Ureter (tissue), 1 donor: ENCODE measurements at regions not wholly inside any gene's neighbourhood (a gene's known extent, or its start where the extent isn't known, plus 50 kb on each side); places are given as distances from the start of the nearest gene placed in this dataset.

ENCODE experiments used
- DNase-seq: peaks from one replicate; pipeline ENCODE4 v3.0.0-alpha.2; 2020; ENCODE audit warnings: low spot score
- donor health status: DM: yes; HTN: yes; CAD: no.

DNA sequence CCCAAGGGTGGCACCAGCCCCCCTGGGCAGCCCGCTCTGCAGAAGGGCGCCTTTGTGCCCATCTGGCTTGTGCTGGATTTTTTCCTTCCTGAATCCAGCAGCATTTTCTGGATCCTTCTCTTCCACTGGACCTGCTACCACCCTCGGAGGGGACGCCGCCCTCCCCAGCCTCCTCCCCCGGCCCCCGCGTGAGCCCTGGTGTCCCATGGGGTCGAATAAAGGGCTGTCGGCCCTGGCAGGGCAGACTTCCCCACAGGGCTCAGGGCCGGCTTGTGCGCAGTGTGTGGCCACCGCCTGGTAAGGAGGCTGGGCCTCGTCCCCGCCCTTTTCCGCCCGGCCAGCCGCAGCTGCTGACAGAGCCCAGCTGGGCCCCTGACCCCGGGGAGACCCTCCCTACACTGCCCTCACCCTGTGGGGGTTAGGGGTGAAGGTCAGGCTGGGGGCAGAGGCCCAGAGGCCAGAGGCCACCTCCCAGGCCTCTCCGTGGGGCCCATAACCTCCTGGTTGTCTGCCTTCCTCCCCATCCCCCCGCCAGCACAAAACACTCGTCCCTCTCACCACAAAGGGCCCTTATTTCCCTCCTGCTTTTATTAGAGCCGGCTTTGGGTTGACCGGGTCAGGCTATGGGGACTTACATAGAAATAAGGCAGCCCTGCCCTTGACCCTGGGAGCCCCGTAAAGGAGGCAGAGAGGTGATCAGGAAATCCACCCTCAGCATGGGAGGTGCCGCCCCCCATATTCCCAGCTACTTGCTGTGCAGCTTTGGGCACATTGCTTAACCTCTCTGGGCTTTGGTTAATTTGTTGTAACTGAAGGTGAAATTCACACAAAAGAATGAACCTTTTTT is 179.3 kb upstream of the CIBAR2 start:
- no peak for DNase-seq

DNA sequence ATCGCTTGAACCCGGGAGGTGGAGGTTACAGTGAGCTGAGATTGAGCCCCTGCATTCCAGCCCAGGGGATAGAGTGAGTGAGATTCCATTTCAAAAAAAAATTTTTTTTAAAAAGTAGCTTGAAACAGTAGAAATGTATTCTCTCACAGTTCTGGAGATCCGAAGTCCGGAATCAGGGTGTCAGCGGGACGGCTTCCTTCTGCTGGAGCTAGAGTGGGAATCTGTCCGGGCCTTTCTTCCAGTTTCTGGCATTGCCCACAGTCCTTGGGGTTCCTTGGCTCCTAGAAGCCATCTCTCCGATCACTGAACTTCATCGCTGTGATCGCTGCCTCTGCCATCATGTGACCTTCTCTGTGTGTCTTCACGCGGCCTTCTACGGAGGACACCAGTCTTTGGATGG is 181.2 kb upstream of the CIBAR2 start:
- DNase-seq = no peak

DNA sequence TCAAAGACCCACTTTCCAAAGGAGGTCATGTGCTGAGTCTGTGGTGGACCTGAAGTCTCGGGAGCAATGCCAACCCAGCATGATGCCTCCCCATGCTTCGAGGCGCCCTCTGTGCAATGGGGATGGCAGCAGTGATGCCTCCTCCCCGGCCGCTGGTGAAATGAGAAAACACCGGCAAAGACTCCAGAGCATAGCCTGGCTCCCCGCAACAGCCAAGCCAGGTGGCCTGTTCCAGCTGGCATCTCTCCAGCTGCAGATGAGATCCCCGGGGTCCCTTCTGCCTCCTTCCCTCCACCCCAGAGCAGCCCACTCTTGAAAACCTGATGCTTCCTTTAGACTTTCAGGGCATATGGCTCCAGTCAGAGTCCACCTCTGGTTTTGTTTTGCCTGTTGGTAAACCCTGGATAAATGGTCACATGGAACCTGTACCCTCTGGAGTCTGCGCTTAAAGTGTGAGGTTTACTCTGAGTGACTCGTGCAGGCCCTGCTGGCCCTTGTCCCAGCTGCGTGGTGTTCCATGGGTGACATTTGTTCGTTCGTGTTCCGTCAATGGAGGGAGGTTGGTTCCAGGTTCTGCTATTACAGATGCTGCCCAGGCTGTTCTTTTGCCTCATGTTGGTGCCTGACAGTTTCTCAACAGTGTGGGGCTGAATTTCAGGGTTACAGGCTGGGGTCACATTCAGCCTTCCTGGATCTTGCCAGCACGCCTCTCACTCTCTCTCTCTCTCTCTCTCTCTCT is 181.8 kb upstream of the CIBAR2 start:
- DNase-seq = no peak

DNA sequence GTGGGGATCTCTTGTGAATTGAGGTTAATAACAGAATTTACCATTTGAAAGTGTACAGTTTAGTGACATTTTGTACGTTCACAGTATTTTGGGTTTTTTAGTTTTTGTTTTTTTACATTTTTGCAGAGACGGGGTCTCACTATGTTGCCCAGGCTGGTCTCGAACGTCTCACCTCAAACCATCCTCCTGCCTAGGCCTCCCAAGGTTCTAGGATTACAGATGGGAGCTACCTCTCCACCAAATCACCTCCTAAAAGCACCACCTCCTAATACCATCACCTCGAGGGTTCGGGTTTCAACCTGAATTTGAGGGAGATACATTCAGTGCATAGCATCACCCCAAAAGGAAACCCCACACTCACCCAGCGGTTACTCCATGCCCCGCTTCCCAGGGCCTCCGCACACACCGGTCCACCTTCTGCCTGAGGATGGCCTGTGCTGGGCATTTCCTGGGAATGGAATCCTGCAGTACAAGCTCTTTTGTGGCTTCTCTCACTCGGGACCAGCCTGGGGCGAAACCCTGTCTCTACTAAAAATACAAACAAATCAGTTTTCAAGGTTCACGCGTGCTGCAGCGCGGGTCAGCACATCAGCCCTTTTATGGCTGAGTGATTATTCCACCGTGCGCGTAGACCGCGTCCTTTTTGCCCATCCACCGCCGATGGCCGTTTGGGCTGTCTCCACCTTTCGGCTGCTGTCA is 182.7 kb upstream of the CIBAR2 start:
- DNase-seq = no peak

DNA sequence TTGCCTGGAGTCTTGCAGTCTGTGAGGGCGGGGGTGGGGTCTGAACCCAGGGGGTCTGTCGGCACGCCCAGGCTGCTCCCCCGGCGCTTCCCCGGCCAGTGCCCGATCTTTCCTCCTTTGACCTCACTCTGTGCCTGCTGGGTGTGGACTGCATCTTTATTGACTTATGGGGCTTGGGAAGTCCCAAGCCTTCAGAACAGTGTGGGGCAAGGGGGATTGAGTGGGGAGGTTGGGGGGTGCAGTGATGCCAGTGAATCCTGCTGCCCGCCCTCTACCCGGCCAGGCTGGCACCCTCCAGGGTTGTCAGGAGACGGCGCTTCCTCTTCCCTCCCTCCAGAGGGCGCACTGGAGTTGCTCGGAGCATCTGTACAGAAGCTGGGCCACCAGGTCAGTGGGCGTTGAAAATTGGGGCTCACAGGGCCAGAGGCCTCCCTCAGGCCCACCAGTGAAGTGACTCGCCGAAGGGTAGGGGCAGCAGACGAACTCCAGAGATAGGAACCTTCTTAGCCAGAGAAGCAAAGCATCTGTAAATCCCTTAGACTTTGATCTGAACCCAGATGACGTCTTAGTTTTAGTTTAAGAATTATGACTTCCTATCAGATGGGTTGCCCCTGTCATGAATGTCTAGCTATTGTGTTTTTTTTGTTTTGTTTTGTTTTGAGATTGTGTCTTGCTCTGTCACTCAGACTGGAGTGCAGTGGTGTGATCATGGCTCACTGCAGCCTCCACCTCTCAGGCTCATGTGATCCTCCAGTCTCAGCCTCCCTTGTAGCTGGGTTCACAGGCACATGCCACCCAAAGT is 184.8 kb upstream of the CIBAR2 start:
- DNase-seq = no peak

DNA sequence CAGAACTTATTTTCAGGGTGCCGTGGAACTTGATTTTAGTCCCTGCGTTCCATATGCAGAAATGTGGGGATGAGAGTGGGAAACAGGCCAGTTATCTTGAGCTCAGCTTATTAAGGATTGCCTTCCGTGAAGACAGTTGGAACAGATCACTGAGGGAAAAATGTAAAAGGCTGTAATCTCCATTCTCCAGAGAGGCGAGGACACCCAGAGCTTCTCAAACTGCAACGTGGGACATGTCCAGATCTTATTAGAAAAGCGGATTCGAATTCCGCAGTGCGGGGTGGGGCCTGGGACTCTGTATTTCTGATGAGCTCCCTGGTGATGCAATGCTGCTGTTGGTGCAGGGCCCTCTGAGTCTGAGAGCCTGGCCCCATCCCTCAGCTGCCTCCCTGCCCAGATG is 185.6 kb upstream of the CIBAR2 start:
- no peak for DNase-seq

DNA sequence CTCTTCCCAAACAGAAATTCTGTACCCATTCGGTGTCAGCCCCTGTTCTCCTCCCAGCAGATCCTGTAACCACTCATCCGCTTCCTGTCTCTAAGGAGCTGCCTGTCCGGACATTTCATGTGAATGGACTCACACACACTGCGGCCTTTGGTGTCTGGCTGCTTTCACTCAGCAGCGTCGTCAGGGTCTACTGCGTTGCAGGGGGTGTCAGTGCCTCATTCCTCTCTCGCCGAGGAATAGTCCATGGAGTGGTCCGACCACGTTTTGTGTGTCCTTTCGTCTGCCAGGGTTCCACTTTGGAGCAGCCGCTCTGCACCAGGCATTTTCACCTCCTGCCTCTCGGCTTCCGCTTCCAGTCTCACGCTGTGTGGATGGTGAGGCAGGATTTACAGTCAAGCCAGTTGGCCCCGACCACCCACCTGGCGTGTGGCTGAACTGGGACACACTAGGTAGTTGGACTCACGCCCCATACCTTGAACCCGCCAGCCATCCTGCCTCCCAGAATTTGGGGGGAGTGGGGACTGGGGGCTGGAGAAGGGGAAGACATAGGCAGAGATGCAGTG is 188.2 kb upstream of the CIBAR2 start:
- no peak for DNase-seq

DNA sequence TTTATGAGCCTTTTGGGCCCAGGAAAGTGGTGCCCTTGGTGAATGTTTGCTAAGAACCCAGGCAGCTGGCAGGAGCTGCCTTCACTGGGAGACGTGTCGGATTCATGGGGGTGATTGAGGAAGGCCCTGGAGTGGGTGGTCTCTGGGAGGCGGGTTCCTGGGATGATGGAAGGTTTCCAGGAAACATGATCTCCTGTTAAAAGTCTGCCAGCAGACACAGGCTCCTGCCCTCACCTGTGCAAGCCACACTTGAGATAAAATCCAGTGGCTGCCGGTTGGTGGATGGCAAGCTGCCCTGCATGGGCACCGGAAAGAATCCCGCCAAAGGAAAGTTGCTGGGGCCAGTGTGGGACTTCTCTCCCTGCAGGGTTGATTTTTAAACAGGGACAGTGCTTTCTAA is 189.0 kb upstream of the CIBAR2 start:
- no peak for DNase-seq

DNA sequence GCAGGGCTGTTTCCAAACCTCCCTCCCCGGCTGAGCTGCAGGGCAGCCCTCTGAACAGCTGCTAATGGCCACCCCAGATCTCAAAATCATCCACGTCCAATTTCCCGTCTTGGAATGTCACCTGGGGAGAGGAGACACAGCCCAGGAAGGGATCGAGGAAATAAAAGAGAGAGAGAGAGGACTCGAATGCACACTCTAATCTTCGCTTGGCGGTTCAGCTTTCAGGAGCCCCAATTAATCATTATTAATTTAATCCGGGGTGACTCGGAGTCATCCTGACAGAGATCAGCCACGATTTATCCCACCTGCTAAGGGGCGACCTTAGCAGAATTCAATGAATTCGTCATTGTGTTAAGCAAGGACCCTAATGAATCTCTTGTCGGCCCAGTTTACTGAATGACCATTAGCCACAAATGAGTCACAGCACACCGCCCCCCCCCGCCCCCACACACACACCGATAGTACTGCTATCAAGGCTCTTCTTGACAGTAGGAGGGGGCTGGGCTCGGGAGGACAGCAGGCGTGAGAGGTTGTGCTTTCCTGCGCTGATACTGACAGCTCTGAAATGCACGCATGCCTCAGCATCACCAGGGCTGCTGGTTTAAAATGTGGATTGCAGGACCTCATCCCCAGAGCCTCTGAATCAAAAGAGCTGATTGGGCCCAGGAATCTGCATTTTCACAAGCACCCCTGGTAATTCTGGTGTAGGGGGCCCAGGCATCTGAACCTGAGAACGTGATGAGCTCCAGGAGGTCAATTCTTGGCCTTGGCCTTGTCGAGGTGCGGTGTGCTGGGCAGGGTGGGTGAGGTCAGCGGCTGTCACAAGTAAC is 190.0 kb upstream of the CIBAR2 start:
- DNase-seq = no peak

DNA sequence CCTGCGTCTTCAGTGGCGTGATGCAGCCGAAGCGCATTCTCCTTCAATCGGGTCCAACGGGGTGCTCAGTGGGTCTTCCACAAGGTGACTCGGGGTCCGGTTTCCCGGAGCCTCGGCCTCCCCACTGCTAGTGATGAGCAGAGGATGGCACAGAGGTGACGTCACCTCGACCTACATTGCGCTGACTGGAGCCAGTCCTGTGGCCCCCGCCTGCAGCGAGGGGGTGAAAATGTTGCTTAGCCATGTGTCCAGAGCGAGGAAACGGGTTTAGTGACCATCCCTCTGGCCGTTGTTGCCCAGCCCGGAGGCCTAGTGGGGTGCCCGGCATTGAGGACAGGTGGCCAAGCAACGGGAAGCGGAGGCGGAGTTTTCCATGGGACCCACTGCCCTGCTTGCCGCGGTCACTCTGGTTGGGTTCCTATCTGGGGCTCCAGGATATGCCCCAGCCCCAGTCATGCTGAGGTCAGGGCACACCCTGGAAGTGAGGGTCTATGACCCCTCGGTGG is 190.6 kb upstream of the CIBAR2 start:
- no peak for DNase-seq

DNA sequence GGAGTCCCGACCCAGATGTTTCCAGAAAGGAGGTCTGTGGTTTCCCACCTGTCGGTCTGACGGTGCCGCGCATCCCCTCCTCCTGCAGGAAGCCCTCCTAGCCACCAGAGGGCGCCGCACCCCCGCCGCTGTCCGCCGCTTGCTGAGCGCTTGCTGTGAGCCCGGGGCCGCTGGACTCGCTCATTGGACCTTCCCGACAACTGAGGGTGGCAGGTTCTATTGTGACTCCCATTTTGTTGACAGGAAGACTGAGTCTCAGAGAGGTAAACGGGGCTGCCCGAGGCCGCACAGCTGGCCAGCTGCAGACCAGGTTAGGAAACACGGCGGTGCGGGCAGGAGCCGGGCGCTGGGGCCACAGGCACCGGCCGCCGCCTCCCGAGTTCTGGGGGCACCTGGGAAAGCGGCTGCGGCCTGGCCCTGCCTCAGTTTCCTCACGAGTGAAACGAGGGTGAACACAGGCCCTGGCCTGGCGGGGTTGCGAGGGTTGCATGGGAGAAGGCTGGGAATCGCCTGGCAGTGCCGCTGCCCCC is 191.1 kb upstream of the CIBAR2 start:
- no peak for DNase-seq

DNA sequence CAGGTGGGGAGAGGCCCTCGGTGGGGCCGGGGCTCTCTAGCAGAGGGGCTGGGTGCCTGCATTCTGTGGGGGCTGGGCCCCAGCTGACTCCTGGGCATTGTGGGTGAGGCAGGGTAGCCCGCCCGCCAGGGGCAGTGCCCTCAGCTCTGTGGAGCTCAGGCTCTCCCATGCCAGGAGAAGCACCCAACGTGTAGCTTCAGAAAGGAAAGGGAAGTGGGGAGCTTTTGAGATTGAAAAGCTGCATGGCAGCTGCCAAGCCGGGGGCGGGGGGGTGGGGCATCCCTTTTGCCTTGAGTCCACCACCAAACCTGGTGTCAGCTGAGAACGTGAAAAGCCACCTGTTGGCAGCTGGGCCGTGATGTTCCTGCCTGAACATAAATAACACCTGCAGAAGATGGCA is 192.1 kb upstream of the CIBAR2 start:
- no peak for DNase-seq

DNA sequence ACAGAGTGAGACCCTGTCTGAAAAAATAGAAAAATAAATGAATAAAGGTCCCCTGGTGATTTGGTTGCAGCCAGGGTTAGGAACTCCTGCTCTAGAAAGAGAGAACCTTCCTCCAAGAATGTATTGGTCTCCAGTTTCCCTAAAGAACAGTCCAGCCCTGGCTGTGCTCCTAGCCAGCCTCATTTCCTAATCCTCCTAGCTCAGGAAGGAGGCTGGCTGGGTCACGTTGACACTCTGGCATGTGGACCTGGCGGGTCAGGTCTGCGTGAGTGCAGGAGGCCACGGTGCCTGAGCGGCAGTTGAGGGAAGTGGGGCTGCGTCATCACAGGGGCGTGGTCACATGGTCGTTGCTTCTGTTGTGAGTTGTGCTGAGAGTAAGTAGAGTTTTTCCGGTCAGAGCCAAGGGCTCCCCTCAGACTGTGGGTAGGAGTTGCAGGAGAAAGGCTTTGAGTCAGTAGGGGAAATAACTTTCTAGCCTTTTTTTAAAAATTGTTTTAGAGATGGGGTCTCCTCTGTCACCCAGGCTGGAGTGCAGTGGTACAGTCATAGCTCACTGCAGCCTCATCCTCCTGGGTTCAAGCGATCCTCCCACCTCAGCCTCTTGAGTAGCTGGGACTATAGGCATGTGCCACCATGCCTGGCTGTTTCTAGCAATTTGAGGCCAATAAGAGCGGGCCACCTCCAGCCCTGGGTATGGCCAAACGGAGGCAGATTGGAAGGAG is 194.0 kb upstream of the CIBAR2 start:
- peak; percentile 90 for DNase-seq

DNA sequence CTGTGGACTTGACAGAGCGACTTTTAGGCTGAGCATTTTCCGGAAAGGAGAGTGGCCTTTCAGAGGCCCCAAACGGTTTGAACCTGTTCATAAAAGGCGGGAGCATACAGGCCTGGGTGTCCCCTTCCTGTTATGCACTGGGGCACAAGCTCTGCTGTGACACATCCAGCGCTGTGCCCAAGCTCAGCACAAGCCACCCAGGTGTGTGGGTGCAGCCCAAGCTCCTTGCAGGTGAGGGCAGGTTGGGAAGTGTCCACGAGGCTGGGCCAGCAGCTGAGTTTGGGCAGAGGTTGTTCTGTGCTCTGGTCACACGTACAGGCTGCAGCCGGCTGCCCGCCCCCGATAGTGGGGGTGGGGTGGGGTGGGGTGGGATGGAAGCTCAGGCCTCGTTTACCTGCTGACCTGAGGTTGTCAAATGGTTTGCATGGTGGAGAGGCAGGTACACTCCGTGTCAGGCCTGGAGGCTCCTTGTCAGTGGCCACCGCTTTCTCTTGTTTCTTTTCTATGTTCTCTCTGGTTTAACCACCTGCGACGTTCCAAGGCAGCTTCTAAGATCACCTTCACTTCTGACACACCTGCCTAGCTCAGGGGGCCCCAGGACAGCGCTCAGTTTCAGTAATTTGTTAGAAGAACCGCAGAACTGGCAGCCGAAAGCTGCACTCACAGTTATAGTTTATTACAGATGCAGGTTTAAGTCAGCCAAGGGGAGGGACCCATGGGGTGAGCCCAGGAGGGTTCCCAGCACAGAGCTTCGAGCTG is 194.7 kb upstream of the CIBAR2 start:
- DNase-seq = no peak

DNA sequence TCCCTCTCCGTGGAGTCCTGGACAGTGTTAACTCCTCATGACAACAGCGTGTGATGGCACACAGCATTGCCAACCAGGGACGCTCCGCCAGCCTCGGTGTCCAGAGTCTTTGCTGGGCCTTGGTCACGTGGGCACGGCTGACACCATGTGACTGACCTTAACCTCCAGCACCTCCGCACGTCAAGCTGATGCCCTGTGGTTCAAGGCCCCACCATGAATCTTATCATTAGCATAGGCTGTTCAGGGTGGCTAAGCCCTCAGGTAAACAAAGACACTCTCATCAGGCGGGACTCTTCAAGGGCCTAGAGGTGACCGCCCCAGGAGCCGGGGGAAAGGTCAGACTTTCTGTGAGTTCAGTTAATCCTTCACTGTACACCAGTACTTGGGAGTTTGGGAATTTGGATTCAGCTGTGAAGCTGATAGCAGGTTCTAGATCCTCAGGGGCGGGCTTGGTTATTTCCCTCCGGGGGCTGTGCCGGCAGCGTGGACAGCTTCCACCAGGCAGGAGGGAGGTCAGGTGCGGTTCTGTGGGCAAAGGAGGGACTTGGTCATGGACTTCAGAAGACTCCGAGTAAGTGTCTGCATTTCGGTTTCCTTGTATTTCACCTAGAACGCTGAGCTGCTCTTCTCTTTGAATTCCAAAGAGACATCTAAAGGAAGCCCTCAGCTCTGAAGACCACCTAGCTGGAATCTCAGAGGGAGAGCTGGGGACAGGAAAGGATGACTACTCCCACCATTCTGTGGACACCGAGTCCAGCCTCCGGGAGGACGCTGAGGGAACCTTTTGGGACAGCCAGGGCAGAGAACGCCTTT is 195.5 kb upstream of the CIBAR2 start:
- no peak for DNase-seq

DNA sequence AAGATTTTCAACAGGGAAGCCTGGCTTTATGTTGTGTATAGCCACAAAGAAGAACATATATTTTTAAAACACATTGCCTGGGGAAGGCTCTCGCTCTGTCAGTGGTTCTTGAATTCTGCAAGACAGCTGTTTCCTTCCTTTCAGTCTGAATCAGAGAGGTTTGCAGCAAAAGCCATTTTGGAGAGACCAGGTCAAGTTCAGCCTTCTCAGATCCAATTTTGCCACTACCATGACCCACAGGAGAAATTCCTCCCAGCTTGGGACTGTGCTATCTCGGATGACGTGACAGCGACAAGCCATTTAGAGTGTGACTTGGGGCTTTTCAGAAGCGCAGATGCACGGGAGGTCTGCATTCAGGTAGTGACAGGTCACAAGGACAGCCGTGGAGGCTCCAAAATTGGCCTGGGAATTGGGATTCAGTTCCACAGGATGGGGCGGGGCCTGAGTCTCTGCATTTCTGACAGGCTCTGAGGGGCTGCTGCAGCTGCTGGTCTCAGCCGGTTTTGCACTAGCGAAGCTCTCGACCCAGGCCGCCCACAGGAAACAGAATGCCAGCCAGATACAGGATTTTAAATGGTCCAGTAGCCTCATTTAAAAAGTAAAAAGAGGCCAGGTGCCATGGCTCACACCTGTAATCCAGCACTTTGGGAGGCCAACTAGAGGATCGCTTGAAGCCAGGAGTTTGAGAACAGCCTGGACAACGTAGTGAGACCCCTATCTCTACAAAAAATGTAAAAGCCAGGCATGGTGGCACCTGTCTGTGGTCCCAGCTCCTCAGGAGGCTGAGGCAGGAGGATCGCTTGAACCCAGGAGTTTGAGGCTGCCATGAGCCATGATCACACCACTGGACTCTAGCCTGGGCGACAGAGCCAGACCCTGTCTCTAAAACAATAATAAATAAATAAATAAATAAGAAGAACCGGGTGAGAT is 196.6 kb upstream of the CIBAR2 start:
- no peak for DNase-seq
